Esophagus muscularis mucosa (tissue), 4 donors: ENCODE measurements at regions not wholly inside any gene's neighbourhood (a gene's known extent, or its start where the extent isn't known, plus 50 kb on each side); places are given as distances from the start of the nearest gene placed in this dataset.

Experiments
- DNase-seq: peaks from one replicate; pipeline ENCODE4 v3.0.0-alpha.2; 2017; ENCODE audit errors: extremely low spot score
- H3K27ac ChIP-seq, 4 donors: fragments of 200-600 bp; sonication (generic); replicated peaks in 1 of 4; 1 replicate in 3 of 4; 2 replicates in 1 of 4; pipeline ENCODE4 v1.5.1; 2016 to 2019; ENCODE audit warnings: mild to moderate bottlenecking in 1 of 4
- H3K27me3 ChIP-seq, 4 donors: fragments of 200-600 bp; sonication (generic); one replicate each; pipeline versions ENCODE4 v1.5.1 to v1.6.0; 2016 to 2019
- H3K36me3 ChIP-seq, 4 donors: fragments of 200-600 bp; sonication (generic); one replicate each; pipeline ENCODE4 v1.5.1; 2016 to 2019
- H3K4me1 ChIP-seq, 4 donors: fragments of 200-600 bp; sonication (generic); one replicate each; pipeline ENCODE4 v1.5.1; 2016 to 2019
- H3K4me3 ChIP-seq, 4 donors: fragments of 200-600 bp; sonication (generic); 1 replicate in 2 of 4; 2 replicates in 2 of 4; pipeline ENCODE4 v1.5.1; 2016 to 2019; ENCODE audit warnings: mild to moderate bottlenecking in 4 of 4, moderate library complexity in 1 of 4
- H3K9me3 ChIP-seq, 4 donors: fragments of 200-600 bp; sonication (generic); 1 replicate in 3 of 4; 2 replicates in 1 of 4; pipeline ENCODE4 v1.5.1; 2016 to 2019
- CTCF ChIP-seq, 3 experiments: fragments of 200-600 bp in 2 of 3; fragments of 450-650 bp in 1 of 3; sonication (generic) in 2 of 3; IDR thresholded peaks; one replicate each; pipeline ENCODE4 v1.5.1; 2017 to 2019; ENCODE audit warnings: antibody characterized with exemption in 3 of 3, mild to moderate bottlenecking in 2 of 3, moderate library complexity in 1 of 3
- EP300 ChIP-seq: sonication (generic); formaldehyde crosslinking; IDR thresholded peaks from one replicate; pipeline ENCODE4 v1.6.1; 2017; ENCODE audit warnings: antibody characterized with exemption
- POLR2A ChIP-seq: fragments of 450-650 bp; IDR thresholded peaks from one replicate; pipeline ENCODE4 v1.6.1; 2017; ENCODE audit warnings: antibody characterized with exemption, moderate library complexity, mild to moderate bottlenecking, low read depth
- POLR2AphosphoS5 ChIP-seq, 2 donors: sonication (generic); formaldehyde crosslinking; IDR thresholded peaks; one replicate each; pipeline ENCODE4 v1.6.1; 2017; ENCODE audit warnings: antibody characterized with exemption in 2 of 2
- WGBS: methylation state at CpG from one replicate; pipeline ENCODE4 v1.1.5; 2018; 5-methylcytosine and 5-hydroxymethylcytosine counted together
- intact Hi-C: fragments of 100-400 bp; cut with DNase I; formaldehyde crosslinking; loops from one replicate; pipeline ENCODE4 v1.15.1; 2023

- H3K9me3 ChIP-seq, result no peaks in the 10 kb centered on the region
- DNase-seq, result no peak
- intact Hi-C loops, result no loop called here
- H3K36me3 ChIP-seq, result no peaks in the 10 kb centered on the region
- H3K27ac ChIP-seq, result no peak overlapping the region
- WGBS, result 86% methylated on average over 1 of the region's 1 CpG
- H3K4me3 ChIP-seq, result no peak overlapping the region
- peaks cover 0 to 22% (median 10%) of the 10 kb centered on the region in 4 donors for H3K4me1 ChIP-seq
- TF ChIP-seq EP300 (no peak), POLR2A (no peak), CTCF (IDR thresholded peaks at IDR 0.05) (no peak), POLR2AphosphoS5 (IDR thresholded peaks at IDR 0.05) (no peak)
- no peaks in the 10 kb centered on the region for H3K27me3 ChIP-seq
Measured at GRCh38 chr7:18426564-18427226, 68.9 kb upstream of the HDAC9 start.

GRCh38 chr7:18429547-18429946 lies 66.0 kb upstream of the HDAC9 start:
- 92% methylated on average over 3 of the region's 3 CpGs for WGBS
- TF ChIP-seq EP300 (no peak), POLR2A (no peak), CTCF (IDR thresholded peaks at IDR 0.05) (no peak), POLR2AphosphoS5 (IDR thresholded peaks at IDR 0.05) (no peak)
- Histone ChIP-seq H3K27ac (no peak overlapping the region), H3K4me1 (peaks cover 0 to 14% (median 6%) of the 10 kb centered on the region in 4 donors), H3K4me3 (no peak overlapping the region), H3K27me3 (no peaks in the 10 kb centered on the region), H3K9me3 (no peaks in the 10 kb centered on the region), H3K36me3 (no peaks in the 10 kb centered on the region)
- no peak for DNase-seq
- intact Hi-C loops, result no loop called here

GRCh38 chr7:18430810-18431209 lies 64.7 kb upstream of the HDAC9 start:
- 100% methylated on average over 2 of the region's 2 CpGs for WGBS
- no peak overlapping the region for H3K27ac ChIP-seq
- no peak overlapping the region for H3K4me3 ChIP-seq
- DNase-seq, result no peak
- H3K36me3 ChIP-seq, result no peaks in the 10 kb centered on the region
- H3K4me1 ChIP-seq, result peaks cover 0 to 8% (median 3%) of the 10 kb centered on the region in 4 donors
- intact Hi-C loops, result no loop called here
- no peaks in the 10 kb centered on the region for H3K27me3 ChIP-seq
- TF ChIP-seq CTCF (IDR thresholded peaks at IDR 0.05) (no peak), POLR2A (no peak), EP300 (no peak), POLR2AphosphoS5 (IDR thresholded peaks at IDR 0.05) (no peak)
- no peaks in the 10 kb centered on the region for H3K9me3 ChIP-seq

- WGBS, result 94% methylated on average over 6 of the region's 6 CpGs
- H3K4me3 ChIP-seq, result no peak overlapping the region
- no peaks in the 10 kb centered on the region for H3K9me3 ChIP-seq
- no peaks in the 10 kb centered on the region for H3K4me1 ChIP-seq
- no peaks in the 10 kb centered on the region for H3K27me3 ChIP-seq
- H3K27ac ChIP-seq, result no peak overlapping the region
- TF ChIP-seq POLR2A, result no peak
- no peak for TF ChIP-seq POLR2AphosphoS5 (IDR thresholded peaks at IDR 0.05)
- TF ChIP-seq CTCF (IDR thresholded peaks at IDR 0.05), result no peak
- no peak for TF ChIP-seq EP300
- intact Hi-C loops, result no loop called here
- no peaks in the 10 kb centered on the region for H3K36me3 ChIP-seq
- no peak for DNase-seq
Measured at GRCh38 chr7:18434171-18434570, 61.4 kb upstream of the HDAC9 start.

- intact Hi-C loops, result no loop called here
- H3K27ac ChIP-seq, result no peak overlapping the region
- no peaks in the 10 kb centered on the region for H3K9me3 ChIP-seq
- H3K4me1 ChIP-seq, result no peaks in the 10 kb centered on the region
- DNase-seq, result no peak
- TF ChIP-seq POLR2AphosphoS5 (IDR thresholded peaks at IDR 0.05) (no peak), EP300 (no peak), POLR2A (no peak), CTCF (IDR thresholded peaks at IDR 0.05) (no peak)
- no peaks in the 10 kb centered on the region for H3K27me3 ChIP-seq
- 44% methylated on average over 1 of the region's 1 CpG for WGBS
- no peaks in the 10 kb centered on the region for H3K36me3 ChIP-seq
- H3K4me3 ChIP-seq, result no peak overlapping the region
Measured at GRCh38 chr7:18437101-18437500, 58.4 kb upstream of the HDAC9 start.
